ENCODE measurements at regions not wholly inside any gene's neighbourhood (a gene's known extent, or its start where the extent isn't known, plus 50 kb on each side); places are given as distances from the start of the nearest gene placed in this dataset.

- TF ChIP-seq TCF12 (IDR thresholded peaks at IDR 0.05; ENCODE audit: low read depth) (no peak), EP300 (IDR thresholded peaks at IDR 0.05; ENCODE audit: borderline replicate concordance) (no peak), MAX (IDR thresholded peaks at IDR 0.05) (no peak), RAD21 (IDR thresholded peaks at IDR 0.05; ENCODE audit: low read depth) (no peak), FOXM1 (IDR thresholded peaks at IDR 0.05; ENCODE audit: borderline replicate concordance, low read depth) (no peak), TAF1 (IDR thresholded peaks at IDR 0.05; ENCODE audit: low read depth) (no peak), EGR1 (IDR thresholded peaks at IDR 0.05) (no peak), CREB1 (IDR thresholded peaks at IDR 0.05; ENCODE audit: low read depth) (no peak), CEBPB (IDR thresholded peaks at IDR 0.05) (no peak), YY1 (IDR thresholded peaks at IDR 0.05; ENCODE audit: low read depth) (no peak), ZBTB7A (IDR thresholded peaks at IDR 0.05; ENCODE audit: low read depth) (no peak), NFIC (IDR thresholded peaks at IDR 0.05) (no peak)
- TF ChIP-seq, protein P1, sequence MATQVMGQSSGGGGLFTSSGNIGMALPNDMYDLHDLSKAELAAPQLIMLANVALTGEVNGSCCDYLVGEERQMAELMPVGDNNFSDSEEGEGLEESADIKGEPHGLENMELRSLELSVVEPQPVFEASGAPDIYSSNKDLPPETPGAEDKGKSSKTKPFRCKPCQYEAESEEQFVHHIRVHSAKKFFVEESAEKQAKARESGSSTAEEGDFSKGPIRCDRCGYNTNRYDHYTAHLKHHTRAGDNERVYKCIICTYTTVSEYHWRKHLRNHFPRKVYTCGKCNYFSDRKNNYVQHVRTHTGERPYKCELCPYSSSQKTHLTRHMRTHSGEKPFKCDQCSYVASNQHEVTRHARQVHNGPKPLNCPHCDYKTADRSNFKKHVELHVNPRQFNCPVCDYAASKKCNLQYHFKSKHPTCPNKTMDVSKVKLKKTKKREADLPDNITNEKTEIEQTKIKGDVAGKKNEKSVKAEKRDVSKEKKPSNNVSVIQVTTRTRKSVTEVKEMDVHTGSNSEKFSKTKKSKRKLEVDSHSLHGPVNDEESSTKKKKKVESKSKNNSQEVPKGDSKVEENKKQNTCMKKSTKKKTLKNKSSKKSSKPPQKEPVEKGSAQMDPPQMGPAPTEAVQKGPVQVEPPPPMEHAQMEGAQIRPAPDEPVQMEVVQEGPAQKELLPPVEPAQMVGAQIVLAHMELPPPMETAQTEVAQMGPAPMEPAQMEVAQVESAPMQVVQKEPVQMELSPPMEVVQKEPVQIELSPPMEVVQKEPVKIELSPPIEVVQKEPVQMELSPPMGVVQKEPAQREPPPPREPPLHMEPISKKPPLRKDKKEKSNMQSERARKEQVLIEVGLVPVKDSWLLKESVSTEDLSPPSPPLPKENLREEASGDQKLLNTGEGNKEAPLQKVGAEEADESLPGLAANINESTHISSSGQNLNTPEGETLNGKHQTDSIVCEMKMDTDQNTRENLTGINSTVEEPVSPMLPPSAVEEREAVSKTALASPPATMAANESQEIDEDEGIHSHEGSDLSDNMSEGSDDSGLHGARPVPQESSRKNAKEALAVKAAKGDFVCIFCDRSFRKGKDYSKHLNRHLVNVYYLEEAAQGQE (IDR thresholded peaks at IDR 0.05; ENCODE audit: low read depth): no peak
Measured at GRCh38 chr21:28110074-28110473, 882.6 kb downstream of the LTN1 start.

All from Ishikawa (cell line).